Thyroid gland (tissue), 4 donors: ENCODE measurements at regions not wholly inside any gene's neighbourhood (a gene's known extent, or its start where the extent isn't known, plus 50 kb on each side); places are given as distances from the start of the nearest gene placed in this dataset.

ENCODE experiments used
- POLR2A ChIP-seq, 2 donors: fragments of 450-650 bp; IDR thresholded peaks; one replicate each; pipeline ENCODE4 v1.6.1; 2017; ENCODE audit warnings: antibody characterized with exemption in 2 of 2, mild to moderate bottlenecking in 2 of 2, moderate library complexity in 1 of 2
- TF ChIP-seq, protein P1 (sequence below), 6 experiments: fragments of 200-600 bp in 3 of 6; fragments of 450-650 bp in 3 of 6; sonication (generic) in 3 of 6; IDR thresholded peaks; one replicate each; pipeline ENCODE4 v1.5.1; 2016 to 2019; ENCODE audit warnings: antibody characterized with exemption in 6 of 6, mild to moderate bottlenecking in 2 of 6, inconsistent platforms in 1 of 6, moderate library complexity in 1 of 6

DNA sequence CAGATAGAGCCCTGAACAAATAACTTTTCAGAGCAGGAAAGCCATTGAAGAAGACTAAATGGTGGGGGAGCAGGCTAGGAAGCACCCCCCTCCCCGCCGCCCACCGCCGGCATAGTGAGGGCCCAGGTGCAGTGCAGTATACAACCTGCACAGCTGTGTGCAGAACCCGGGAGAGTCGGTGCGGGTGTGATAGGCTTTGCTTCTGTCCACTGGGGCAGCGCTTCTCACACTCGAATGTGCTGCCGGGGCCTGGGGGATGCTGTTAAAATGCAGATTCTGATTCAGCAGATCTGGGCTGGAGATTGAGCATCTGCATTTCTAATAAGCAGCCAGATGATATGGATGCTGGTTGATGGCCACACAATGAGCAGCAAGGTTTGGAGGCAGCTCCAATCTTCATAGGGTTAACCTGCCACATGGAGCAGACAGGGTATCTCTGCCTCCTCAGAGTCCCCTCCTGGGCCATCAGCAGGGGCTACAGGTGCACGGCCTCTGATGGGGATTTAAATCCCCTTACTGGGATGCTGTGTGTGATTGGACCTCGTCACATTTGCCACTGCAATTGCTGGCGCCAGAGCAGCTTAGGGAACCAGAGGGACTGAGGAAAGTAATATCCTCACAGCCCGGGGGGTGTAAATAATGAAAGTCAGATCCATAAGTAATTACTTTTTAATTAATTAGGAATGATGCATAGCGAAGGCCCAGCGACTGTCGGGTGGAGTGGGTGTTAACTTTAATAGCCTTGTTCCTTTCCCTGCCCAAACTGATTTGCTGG lies 172.0 kb upstream of the RPL38 start:
- TF ChIP-seq, protein P1, sequence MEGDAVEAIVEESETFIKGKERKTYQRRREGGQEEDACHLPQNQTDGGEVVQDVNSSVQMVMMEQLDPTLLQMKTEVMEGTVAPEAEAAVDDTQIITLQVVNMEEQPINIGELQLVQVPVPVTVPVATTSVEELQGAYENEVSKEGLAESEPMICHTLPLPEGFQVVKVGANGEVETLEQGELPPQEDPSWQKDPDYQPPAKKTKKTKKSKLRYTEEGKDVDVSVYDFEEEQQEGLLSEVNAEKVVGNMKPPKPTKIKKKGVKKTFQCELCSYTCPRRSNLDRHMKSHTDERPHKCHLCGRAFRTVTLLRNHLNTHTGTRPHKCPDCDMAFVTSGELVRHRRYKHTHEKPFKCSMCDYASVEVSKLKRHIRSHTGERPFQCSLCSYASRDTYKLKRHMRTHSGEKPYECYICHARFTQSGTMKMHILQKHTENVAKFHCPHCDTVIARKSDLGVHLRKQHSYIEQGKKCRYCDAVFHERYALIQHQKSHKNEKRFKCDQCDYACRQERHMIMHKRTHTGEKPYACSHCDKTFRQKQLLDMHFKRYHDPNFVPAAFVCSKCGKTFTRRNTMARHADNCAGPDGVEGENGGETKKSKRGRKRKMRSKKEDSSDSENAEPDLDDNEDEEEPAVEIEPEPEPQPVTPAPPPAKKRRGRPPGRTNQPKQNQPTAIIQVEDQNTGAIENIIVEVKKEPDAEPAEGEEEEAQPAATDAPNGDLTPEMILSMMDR (IDR thresholded peaks at IDR 0.05) = no peak
- TF ChIP-seq POLR2A (IDR thresholded peaks at IDR 0.05) = no peak
